SHP77 treated with DMSO at 0.1 percent for 48 hours (cell line): ENCODE measurements at regions not wholly inside any gene's neighbourhood (a gene's known extent, or its start where the extent isn't known, plus 50 kb on each side); places are given as distances from the start of the nearest gene placed in this dataset.
A peak's percentile ranks its signal among the peaks of the same experiment; 100 is the strongest.
"Not testable (repeated sequence)": the region's sequence is repeated elsewhere in the genome, so short reads cannot be mapped to it uniquely, and the experiment has no call there.

Experiments used
- DNase-seq: peaks from one replicate; lab custom pipeline; 2025; lab: John Stamatoyannopoulos, UW

- DNase-seq, result peak; percentile 65
These were observed 117.3 kb downstream of the QRSL1 start for GRCh38 chr6:106746652-106747051.

GRCh38 chr6:106745824-106746582, 116.6 kb downstream of the QRSL1 start:
- DNase-seq, result peak; percentile 76

GRCh38 chr6:106745197-106745770, 115.9 kb downstream of the QRSL1 start:
- peak; percentile 69 for DNase-seq

GRCh38 chr6:106744781-106745180, 115.4 kb downstream of the QRSL1 start:
- no peak for DNase-seq

- DNase-seq, result not testable (repeated sequence)
These were observed 114.7 kb downstream of the QRSL1 start for GRCh38 chr6:106744029-106744428.

GRCh38 chr6:106743612-106744011, 114.2 kb downstream of the QRSL1 start:
- DNase-seq, result no peak

- DNase-seq, result no peak
These were observed 110.9 kb downstream of the QRSL1 start for GRCh38 chr6:106740287-106740686.

GRCh38 chr6:106739387-106739786, 110.0 kb downstream of the QRSL1 start:
- no peak for DNase-seq

- DNase-seq, result no peak
These were observed 107.1 kb downstream of the QRSL1 start for GRCh38 chr6:106736502-106736901.

GRCh38 chr6:106735828-106736227, 106.5 kb downstream of the QRSL1 start:
- DNase-seq, result no peak

- no peak for DNase-seq
These were observed 105.8 kb downstream of the QRSL1 start for GRCh38 chr6:106735136-106735633.

GRCh38 chr6:106733386-106733785, 104.0 kb downstream of the QRSL1 start:
- DNase-seq, result no peak

GRCh38 chr6:106732376-106732940, 103.1 kb downstream of the QRSL1 start:
- no peak for DNase-seq

- no peak for DNase-seq
These were observed 102.4 kb downstream of the QRSL1 start for GRCh38 chr6:106731843-106732160.

- no peak for DNase-seq
These were observed 101.9 kb downstream of the QRSL1 start for GRCh38 chr6:106731144-106731842.

GRCh38 chr6:106730718-106731117, 101.3 kb downstream of the QRSL1 start:
- no peak for DNase-seq

- DNase-seq, result no peak
These were observed 100.9 kb downstream of the QRSL1 start for GRCh38 chr6:106730264-106730663.

GRCh38 chr6:106729841-106730240, 100.5 kb downstream of the QRSL1 start:
- no peak for DNase-seq

GRCh38 chr6:106728296-106728870, 99.0 kb downstream of the QRSL1 start:
- no peak for DNase-seq

GRCh38 chr6:106727480-106728149, 98.2 kb downstream of the QRSL1 start:
- no peak for DNase-seq

- no peak for DNase-seq
These were observed 95.5 kb downstream of the QRSL1 start for GRCh38 chr6:106724848-106725247.

GRCh38 chr6:106724337-106724736, 95.0 kb downstream of the QRSL1 start:
- no peak for DNase-seq
